ENCODE measurements at regions not wholly inside any gene's neighbourhood (a gene's known extent, or its start where the extent isn't known, plus 50 kb on each side); places are given as distances from the start of the nearest gene placed in this dataset.
"Not testable (repeated sequence)": the region's sequence is repeated elsewhere in the genome, so short reads cannot be mapped to it uniquely, and the experiment has no call there.

DNA sequence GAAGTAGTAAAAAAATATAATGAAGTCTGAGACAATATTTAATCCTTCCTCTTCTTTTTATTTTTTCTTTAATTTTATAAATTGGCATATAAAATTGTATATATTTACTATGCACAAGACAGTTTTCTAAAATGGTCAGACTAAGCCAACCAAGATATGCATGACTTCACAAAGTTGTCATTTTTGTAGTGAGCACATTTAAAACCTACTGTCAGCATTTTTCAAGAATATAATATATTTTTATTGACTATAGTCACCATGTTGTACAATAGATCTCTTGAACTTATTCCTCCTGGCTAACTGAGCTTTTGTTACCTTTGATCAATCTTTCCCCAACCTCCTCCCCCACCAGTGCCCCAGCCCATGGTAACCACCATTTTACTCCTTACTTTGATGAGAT lies 129.2 kb downstream of the ATP6V1G3 start:
- no peak for DNase-seq (ENCODE audit: low spot score)

GRCh38 chr1:198408716-198409115 lies 131.8 kb downstream of the ATP6V1G3 start:
- no peak for DNase-seq (ENCODE audit: low spot score)

GRCh38 chr1:198404632-198405031 lies 135.8 kb downstream of the ATP6V1G3 start:
- not testable (repeated sequence) for DNase-seq (ENCODE audit: low spot score)

GRCh38 chr1:198400063-198400462 lies 140.4 kb downstream of the ATP6V1G3 start:
- no peak for DNase-seq (ENCODE audit: low spot score)

DNA sequence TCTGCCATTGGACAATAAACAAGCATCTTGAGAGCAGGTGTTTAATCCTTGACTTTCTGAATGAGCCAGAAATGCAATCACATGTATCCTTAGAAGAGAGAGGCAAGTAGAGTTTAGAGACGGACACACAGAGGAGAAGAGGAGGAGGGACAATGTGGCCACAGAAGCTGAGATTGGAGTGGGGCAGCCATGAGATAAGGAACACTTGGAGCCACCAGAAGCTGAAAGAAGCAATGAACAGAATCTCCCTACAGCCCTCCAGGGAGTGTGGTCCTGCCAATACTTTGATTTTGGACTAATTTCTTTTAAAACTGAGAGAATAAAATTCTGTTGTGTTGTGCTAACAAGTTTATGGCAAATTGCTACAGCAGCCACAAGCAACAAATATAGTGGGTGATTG lies 141.0 kb downstream of the ATP6V1G3 start:
- no peak for DNase-seq (ENCODE audit: low spot score)

DNA sequence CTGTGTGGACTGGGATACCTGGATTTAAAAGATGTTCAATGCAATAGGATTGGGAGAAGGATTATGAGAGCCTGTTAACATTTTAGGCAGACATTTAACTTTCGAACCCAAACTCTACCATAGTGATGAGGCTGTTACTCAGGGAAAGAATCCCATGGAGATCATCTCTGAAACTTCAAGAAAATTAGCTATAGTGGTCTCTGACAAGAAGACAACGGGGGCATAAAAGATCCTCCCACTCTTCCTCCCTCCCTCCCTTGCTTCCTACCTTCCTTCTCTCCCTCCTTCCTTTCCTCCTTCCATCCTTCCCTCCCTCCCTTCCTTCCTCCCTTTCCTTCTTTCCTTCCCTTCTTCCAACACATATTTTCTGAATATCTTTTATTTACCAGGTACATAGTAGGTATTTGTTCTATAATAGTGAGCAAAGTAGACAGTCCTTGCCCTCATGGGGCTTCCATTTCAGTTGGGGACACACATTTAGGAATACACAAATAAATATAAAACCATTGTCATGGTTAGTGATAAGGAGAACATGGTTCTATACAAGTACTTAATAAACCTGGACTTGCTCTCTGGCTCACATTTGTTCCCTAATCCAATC lies 143.2 kb downstream of the ATP6V1G3 start:
- no peak for DNase-seq (ENCODE audit: low spot score)

- no peak for DNase-seq (ENCODE audit: low spot score)
These were observed 149.0 kb downstream of the ATP6V1G3 start for GRCh38 chr1:198391393-198392020.

DNA sequence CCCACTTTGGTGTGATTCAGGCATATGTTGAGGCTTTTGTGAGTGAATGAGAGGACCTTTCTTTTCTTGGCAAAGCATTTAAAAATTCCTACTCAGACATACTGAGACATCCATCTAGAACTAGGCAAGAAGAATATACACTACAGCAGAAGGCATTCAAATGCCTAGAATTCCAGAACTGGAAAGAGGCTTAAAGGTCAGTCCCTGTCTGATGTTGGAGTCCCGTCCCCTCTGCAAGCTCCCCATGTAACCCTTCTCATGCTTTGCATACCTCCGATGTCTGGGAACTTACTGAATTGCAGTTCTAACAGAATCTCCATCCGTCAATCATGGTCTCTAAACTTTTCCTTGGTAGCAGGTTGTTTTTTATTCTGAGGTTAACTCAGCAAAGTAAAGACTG lies 152.9 kb downstream of the ATP6V1G3 start:
- peak; percentile 14 for DNase-seq (ENCODE audit: low spot score)

DNA sequence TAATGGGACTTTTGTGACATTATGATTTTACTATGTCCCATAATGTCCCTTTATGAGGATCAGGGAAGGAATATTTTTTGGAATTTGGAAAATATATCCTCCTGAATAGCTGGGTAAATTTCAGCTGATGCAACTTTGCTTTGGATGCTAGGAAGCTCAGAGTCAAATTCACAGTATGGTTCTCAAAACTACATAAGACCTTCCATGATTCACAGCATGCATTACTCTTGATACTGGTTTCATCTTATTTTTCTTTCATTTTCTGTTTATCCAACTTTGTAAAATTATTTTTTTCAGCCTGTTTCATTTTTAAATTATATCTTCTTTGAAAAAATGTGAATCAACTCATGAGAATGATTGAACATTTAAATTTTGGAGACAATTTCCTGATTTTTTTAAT lies 160.2 kb downstream of the ATP6V1G3 start:
- no peak for DNase-seq (ENCODE audit: low spot score)

- DNase-seq (ENCODE audit: low spot score), result no peak
These were observed 162.8 kb downstream of the ATP6V1G3 start for GRCh38 chr1:198377702-198378101.

DNA sequence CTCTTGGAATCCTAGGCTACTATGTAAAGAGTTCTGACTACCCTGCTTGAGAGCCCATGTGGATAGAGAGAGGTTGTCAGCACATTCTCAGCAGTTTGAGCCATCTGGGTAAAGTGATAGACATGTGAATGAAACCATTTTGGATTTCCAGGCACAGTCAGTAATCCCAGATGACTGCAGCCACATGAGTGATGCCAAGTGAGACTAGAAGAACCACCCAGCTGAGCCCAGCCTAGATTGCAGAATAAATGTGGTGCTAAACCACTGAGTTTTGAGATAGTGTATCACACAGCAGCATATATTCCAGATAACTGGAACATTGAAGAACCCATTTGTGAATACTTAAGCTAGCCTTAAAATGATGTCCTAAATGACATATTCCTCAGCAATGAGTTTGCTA lies 166.2 kb downstream of the ATP6V1G3 start:
- no peak for DNase-seq (ENCODE audit: low spot score)

GRCh38 chr1:198373376-198373775 lies 167.1 kb downstream of the ATP6V1G3 start:
- DNase-seq (ENCODE audit: low spot score), result no peak
